ENCODE measurements at regions not wholly inside any gene's neighbourhood (a gene's known extent, or its start where the extent isn't known, plus 50 kb on each side); places are given as distances from the start of the nearest gene placed in this dataset.
"Not testable (repeated sequence)": the region's sequence is repeated elsewhere in the genome, so short reads cannot be mapped to it uniquely, and the experiment has no call there.

GRCh38 chr2:125296742-125297141 is 1271.7 kb downstream of the CNTNAP5 start:
- Histone ChIP-seq H3K9ac (ENCODE audit: low read depth, low read length) (no peak overlapping the region), H3K9me3 (ENCODE audit: control insufficient read depth, insufficient read depth, low read length) (no peaks in the 10 kb centered on the region), H3K36me3 (ENCODE audit: control insufficient read depth, insufficient read depth, low read length) (no peaks in the 10 kb centered on the region), H3K4me3 (ENCODE audit: low read depth, low read length) (no peak overlapping the region), H3K27me3 (ENCODE audit: control insufficient read depth, insufficient read depth, low read length) (no peaks in the 10 kb centered on the region), H3K4me1 (ENCODE audit: control insufficient read depth, insufficient read depth, low read length) (no peaks in the 10 kb centered on the region)

- Histone ChIP-seq H3K9ac (ENCODE audit: low read depth, low read length) (no peak overlapping the region), H3K4me3 (ENCODE audit: low read depth, low read length) (no peak overlapping the region)
These were observed 1285.7 kb downstream of the CNTNAP5 start for GRCh38 chr2:125310657-125311364.

GRCh38 chr2:125312342-125312741 is 1287.3 kb downstream of the CNTNAP5 start:
- Histone ChIP-seq H3K9ac (ENCODE audit: low read depth, low read length) (no peak overlapping the region), H3K4me1 (ENCODE audit: control insufficient read depth, insufficient read depth, low read length) (no peaks in the 10 kb centered on the region), H3K4me3 (ENCODE audit: low read depth, low read length) (no peak overlapping the region), H3K27me3 (ENCODE audit: control insufficient read depth, insufficient read depth, low read length) (no peaks in the 10 kb centered on the region), H3K36me3 (ENCODE audit: control insufficient read depth, insufficient read depth, low read length) (no peaks in the 10 kb centered on the region), H3K9me3 (ENCODE audit: control insufficient read depth, insufficient read depth, low read length) (no peaks in the 10 kb centered on the region)

More at GRCh38 chr2:125310657-125311364, 1285.7 kb downstream of the CNTNAP5 start:
- Histone ChIP-seq H3K36me3 (ENCODE audit: control insufficient read depth, insufficient read depth, low read length) (no peaks in the 10 kb centered on the region), H3K9me3 (ENCODE audit: control insufficient read depth, insufficient read depth, low read length) (no peaks in the 10 kb centered on the region), H3K4me1 (ENCODE audit: control insufficient read depth, insufficient read depth, low read length) (no peaks in the 10 kb centered on the region), H3K27me3 (ENCODE audit: control insufficient read depth, insufficient read depth, low read length) (no peaks in the 10 kb centered on the region)

GRCh38 chr2:125313806-125314205 is 1288.7 kb downstream of the CNTNAP5 start:
- no peaks in the 10 kb centered on the region for H3K9me3 ChIP-seq (ENCODE audit: control insufficient read depth, insufficient read depth, low read length)
- H3K27me3 ChIP-seq (ENCODE audit: control insufficient read depth, insufficient read depth, low read length): no peaks in the 10 kb centered on the region
- H3K4me1 ChIP-seq (ENCODE audit: control insufficient read depth, insufficient read depth, low read length): no peaks in the 10 kb centered on the region
- no peak overlapping the region for H3K4me3 ChIP-seq (ENCODE audit: low read depth, low read length)
- no peaks in the 10 kb centered on the region for H3K36me3 ChIP-seq (ENCODE audit: control insufficient read depth, insufficient read depth, low read length)
- no peak overlapping the region for H3K9ac ChIP-seq (ENCODE audit: low read depth, low read length)

GRCh38 chr2:125318740-125319139 is 1293.7 kb downstream of the CNTNAP5 start:
- no peaks in the 10 kb centered on the region for H3K27me3 ChIP-seq (ENCODE audit: control insufficient read depth, insufficient read depth, low read length)
- no peaks in the 10 kb centered on the region for H3K36me3 ChIP-seq (ENCODE audit: control insufficient read depth, insufficient read depth, low read length)
- H3K4me1 ChIP-seq (ENCODE audit: control insufficient read depth, insufficient read depth, low read length): no peaks in the 10 kb centered on the region
- no peaks in the 10 kb centered on the region for H3K9me3 ChIP-seq (ENCODE audit: control insufficient read depth, insufficient read depth, low read length)
- no peak overlapping the region for H3K9ac ChIP-seq (ENCODE audit: low read depth, low read length)
- no peak overlapping the region for H3K4me3 ChIP-seq (ENCODE audit: low read depth, low read length)

- no peak overlapping the region for H3K4me3 ChIP-seq (ENCODE audit: low read depth, low read length)
- no peaks in the 10 kb centered on the region for H3K9me3 ChIP-seq (ENCODE audit: control insufficient read depth, insufficient read depth, low read length)
- H3K9ac ChIP-seq (ENCODE audit: low read depth, low read length): no peak overlapping the region
- no peaks in the 10 kb centered on the region for H3K27me3 ChIP-seq (ENCODE audit: control insufficient read depth, insufficient read depth, low read length)
- H3K4me1 ChIP-seq (ENCODE audit: control insufficient read depth, insufficient read depth, low read length): no peaks in the 10 kb centered on the region
- H3K36me3 ChIP-seq (ENCODE audit: control insufficient read depth, insufficient read depth, low read length): no peaks in the 10 kb centered on the region
These were observed 1299.2 kb downstream of the CNTNAP5 start for GRCh38 chr2:125324273-125324672.

- Histone ChIP-seq H3K4me3 (ENCODE audit: low read depth, low read length) (no peak overlapping the region), H3K9me3 (ENCODE audit: control insufficient read depth, insufficient read depth, low read length) (no peaks in the 10 kb centered on the region), H3K27me3 (ENCODE audit: control insufficient read depth, insufficient read depth, low read length) (no peaks in the 10 kb centered on the region), H3K4me1 (ENCODE audit: control insufficient read depth, insufficient read depth, low read length) (no peaks in the 10 kb centered on the region), H3K9ac (ENCODE audit: low read depth, low read length) (no peak overlapping the region), H3K36me3 (ENCODE audit: control insufficient read depth, insufficient read depth, low read length) (no peaks in the 10 kb centered on the region)
These were observed 1305.0 kb downstream of the CNTNAP5 start for GRCh38 chr2:125330133-125330532.

- Histone ChIP-seq H3K36me3 (ENCODE audit: control insufficient read depth, insufficient read depth, low read length) (no peaks in the 10 kb centered on the region), H3K9ac (ENCODE audit: low read depth, low read length) (no peak overlapping the region), H3K4me1 (ENCODE audit: control insufficient read depth, insufficient read depth, low read length) (no peaks in the 10 kb centered on the region), H3K9me3 (ENCODE audit: control insufficient read depth, insufficient read depth, low read length) (no peaks in the 10 kb centered on the region), H3K27me3 (ENCODE audit: control insufficient read depth, insufficient read depth, low read length) (no peaks in the 10 kb centered on the region), H3K4me3 (ENCODE audit: low read depth, low read length) (no peak overlapping the region)
These were observed 1314.6 kb upstream of the GYPC start for GRCh38 chr2:125341353-125341752.

GRCh38 chr2:125353542-125353941 is 1302.4 kb upstream of the GYPC start:
- not testable (repeated sequence) for H3K36me3 ChIP-seq (ENCODE audit: control insufficient read depth, insufficient read depth, low read length); H3K27me3 ChIP-seq (ENCODE audit: control insufficient read depth, insufficient read depth, low read length); H3K4me1 ChIP-seq (ENCODE audit: control insufficient read depth, insufficient read depth, low read length); H3K9me3 ChIP-seq (ENCODE audit: control insufficient read depth, insufficient read depth, low read length); H3K4me3 ChIP-seq (ENCODE audit: low read depth, low read length); H3K9ac ChIP-seq (ENCODE audit: low read depth, low read length)

- H3K9ac ChIP-seq (ENCODE audit: low read depth, low read length): no peak overlapping the region
- no peaks in the 10 kb centered on the region for H3K9me3 ChIP-seq (ENCODE audit: control insufficient read depth, insufficient read depth, low read length)
- H3K4me1 ChIP-seq (ENCODE audit: control insufficient read depth, insufficient read depth, low read length): no peaks in the 10 kb centered on the region
- H3K27me3 ChIP-seq (ENCODE audit: control insufficient read depth, insufficient read depth, low read length): no peaks in the 10 kb centered on the region
- no peak overlapping the region for H3K4me3 ChIP-seq (ENCODE audit: low read depth, low read length)
- no peaks in the 10 kb centered on the region for H3K36me3 ChIP-seq (ENCODE audit: control insufficient read depth, insufficient read depth, low read length)
These were observed 1291.6 kb upstream of the GYPC start for GRCh38 chr2:125364192-125364983.

- H3K9ac ChIP-seq (ENCODE audit: low read depth, low read length): no peak overlapping the region
- H3K27me3 ChIP-seq (ENCODE audit: control insufficient read depth, insufficient read depth, low read length): no peaks in the 10 kb centered on the region
- H3K4me3 ChIP-seq (ENCODE audit: low read depth, low read length): no peak overlapping the region
- H3K9me3 ChIP-seq (ENCODE audit: control insufficient read depth, insufficient read depth, low read length): no peaks in the 10 kb centered on the region
- no peaks in the 10 kb centered on the region for H3K36me3 ChIP-seq (ENCODE audit: control insufficient read depth, insufficient read depth, low read length)
- no peaks in the 10 kb centered on the region for H3K4me1 ChIP-seq (ENCODE audit: control insufficient read depth, insufficient read depth, low read length)
These were observed 1291.0 kb upstream of the GYPC start for GRCh38 chr2:125364984-125365265.

- no peaks in the 10 kb centered on the region for H3K27me3 ChIP-seq (ENCODE audit: control insufficient read depth, insufficient read depth, low read length)
- H3K4me3 ChIP-seq (ENCODE audit: low read depth, low read length): no peak overlapping the region
- no peaks in the 10 kb centered on the region for H3K9me3 ChIP-seq (ENCODE audit: control insufficient read depth, insufficient read depth, low read length)
- no peaks in the 10 kb centered on the region for H3K4me1 ChIP-seq (ENCODE audit: control insufficient read depth, insufficient read depth, low read length)
- no peaks in the 10 kb centered on the region for H3K36me3 ChIP-seq (ENCODE audit: control insufficient read depth, insufficient read depth, low read length)
- H3K9ac ChIP-seq (ENCODE audit: low read depth, low read length): no peak overlapping the region
These were observed 1284.1 kb upstream of the GYPC start for GRCh38 chr2:125371867-125372266.

Measured in iPS-15b (cell line).